Transverse colon (tissue), 4 donors: ENCODE measurements at regions not wholly inside any gene's neighbourhood (a gene's known extent, or its start where the extent isn't known, plus 50 kb on each side); places are given as distances from the start of the nearest gene placed in this dataset.

Experiments used
- CTCF ChIP-seq, 5 experiments: fragments of 200-600 bp in 3 of 5; fragments of 450-650 bp in 2 of 5; sonication (generic) in 3 of 5; IDR thresholded peaks; 1 replicate in 2 of 5; 2 replicates in 3 of 5; pipeline ENCODE4 v1.5.1; 2016 to 2017; ENCODE audit warnings: antibody characterized with exemption in 5 of 5, inconsistent platforms in 3 of 5, mild to moderate bottlenecking in 2 of 5, moderate library complexity in 1 of 5
- EP300 ChIP-seq: sonication (generic); formaldehyde crosslinking; IDR thresholded peaks from one replicate; pipeline ENCODE4 v1.6.1; 2017; ENCODE audit warnings: antibody characterized with exemption, low read depth
- POLR2A ChIP-seq: fragments of 450-650 bp; IDR thresholded peaks from one replicate; pipeline ENCODE4 v1.6.1; 2016; ENCODE audit warnings: antibody characterized with exemption, mild to moderate bottlenecking, moderate library complexity
- POLR2AphosphoS5 ChIP-seq, 3 donors: sonication (generic); formaldehyde crosslinking; IDR thresholded peaks; one replicate each; pipeline ENCODE4 v1.6.1; 2016; ENCODE audit warnings: antibody characterized with exemption in 3 of 3

GRCh38 chr13:33561627-33562026 lies 256.3 kb upstream of the RFC3 start:
- TF ChIP-seq EP300 (no peak), CTCF (IDR thresholded peaks at IDR 0.05) (no peak), POLR2AphosphoS5 (IDR thresholded peaks at IDR 0.05) (no peak), POLR2A (no peak)
